GM13976 (cell line): ENCODE measurements at regions not wholly inside any gene's neighbourhood (a gene's known extent, or its start where the extent isn't known, plus 50 kb on each side); places are given as distances from the start of the nearest gene placed in this dataset.
"Not testable (repeated sequence)": the region's sequence is repeated elsewhere in the genome, so short reads cannot be mapped to it uniquely, and the experiment has no call there.

ENCODE experiments used
- DNase-seq: peaks from one replicate; pipeline ENCODE4 v3.0.0; 2012; ENCODE audit warnings: low spot score
- in situ Hi-C: fragments of 300-500 bp; cut with MboI; formaldehyde crosslinking; loops from one replicate; pipeline ENCODE4 v1.12.0; 2022; ENCODE audit warnings: low sequenced_read_pairs, mixed read lengths, inconsistent platforms; ENCODE audit not compliant: unreplicated experiment
- TF ChIP-seq, protein P1 (sequence below): IDR thresholded peaks from 2 replicates; pipeline ENCODE4 v1.5.1; 2012; ENCODE audit warnings: borderline replicate concordance, mild to moderate bottlenecking; ENCODE audit not compliant: insufficient read depth; ENCODE audit errors: extremely low read depth, missing control alignments, control extremely low read depth

DNA sequence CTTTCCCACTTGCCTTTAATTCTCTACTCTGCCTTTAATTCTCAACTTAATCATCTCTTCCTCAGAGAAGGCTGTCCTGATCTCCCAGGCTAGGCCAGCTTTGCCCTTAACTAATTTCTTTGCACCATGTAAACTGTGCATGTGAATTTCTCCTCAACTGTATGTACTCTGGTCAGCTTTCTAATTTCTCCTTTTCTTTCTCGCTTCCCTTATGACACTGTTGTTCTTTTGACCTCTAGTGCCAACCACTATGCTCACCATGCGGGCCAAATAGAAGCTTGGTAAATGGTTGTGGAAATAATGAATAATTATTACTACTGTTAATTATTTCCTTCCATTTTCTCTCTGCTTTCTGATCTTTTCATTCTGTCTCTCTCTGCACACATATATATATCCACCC, 269.0 kb upstream of the CRBN start:
- in situ Hi-C loops = no loop called here
- no peak for DNase-seq
- TF ChIP-seq, protein P1, sequence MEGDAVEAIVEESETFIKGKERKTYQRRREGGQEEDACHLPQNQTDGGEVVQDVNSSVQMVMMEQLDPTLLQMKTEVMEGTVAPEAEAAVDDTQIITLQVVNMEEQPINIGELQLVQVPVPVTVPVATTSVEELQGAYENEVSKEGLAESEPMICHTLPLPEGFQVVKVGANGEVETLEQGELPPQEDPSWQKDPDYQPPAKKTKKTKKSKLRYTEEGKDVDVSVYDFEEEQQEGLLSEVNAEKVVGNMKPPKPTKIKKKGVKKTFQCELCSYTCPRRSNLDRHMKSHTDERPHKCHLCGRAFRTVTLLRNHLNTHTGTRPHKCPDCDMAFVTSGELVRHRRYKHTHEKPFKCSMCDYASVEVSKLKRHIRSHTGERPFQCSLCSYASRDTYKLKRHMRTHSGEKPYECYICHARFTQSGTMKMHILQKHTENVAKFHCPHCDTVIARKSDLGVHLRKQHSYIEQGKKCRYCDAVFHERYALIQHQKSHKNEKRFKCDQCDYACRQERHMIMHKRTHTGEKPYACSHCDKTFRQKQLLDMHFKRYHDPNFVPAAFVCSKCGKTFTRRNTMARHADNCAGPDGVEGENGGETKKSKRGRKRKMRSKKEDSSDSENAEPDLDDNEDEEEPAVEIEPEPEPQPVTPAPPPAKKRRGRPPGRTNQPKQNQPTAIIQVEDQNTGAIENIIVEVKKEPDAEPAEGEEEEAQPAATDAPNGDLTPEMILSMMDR = no peak

DNA sequence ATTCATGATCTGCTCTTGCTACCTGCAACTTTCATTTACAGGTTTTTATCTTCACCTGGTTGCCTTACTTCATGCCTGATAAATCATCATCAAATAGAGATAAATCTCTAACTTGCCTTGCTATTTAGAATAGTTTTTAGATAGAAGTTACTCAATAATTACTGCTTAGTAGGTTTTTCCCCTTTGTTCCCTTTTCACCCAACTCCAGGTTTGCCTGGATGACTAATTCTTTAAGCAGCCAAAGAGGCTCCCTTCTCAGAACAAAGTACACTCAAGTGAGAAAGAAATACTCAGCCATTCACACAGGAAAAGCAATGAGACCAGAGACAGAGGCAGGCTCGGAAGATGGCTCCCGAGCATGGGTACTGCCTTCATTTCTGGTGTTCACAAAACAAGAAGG, 268.1 kb upstream of the CRBN start:
- no peak for DNase-seq
- in situ Hi-C loops = no loop called here
- TF ChIP-seq, protein P1 = no peak

DNA sequence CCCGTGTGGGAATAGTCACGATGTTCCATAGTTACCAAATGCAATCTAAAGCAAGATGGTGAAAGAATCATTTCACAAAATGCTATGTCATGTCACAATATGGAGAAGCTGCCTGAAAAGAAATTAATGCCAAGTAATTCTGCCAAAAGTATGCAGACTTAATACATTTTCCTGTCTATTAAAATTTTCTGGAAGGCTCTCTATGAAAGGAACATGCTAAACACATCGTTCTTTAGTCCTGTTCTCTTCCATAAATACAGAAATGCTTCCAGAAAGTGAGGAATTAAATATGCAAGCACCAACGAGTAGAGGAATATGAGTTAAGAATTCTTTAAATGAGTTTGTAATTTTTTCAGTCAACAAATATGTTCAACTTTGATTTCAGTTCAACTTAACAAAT, 266.8 kb upstream of the CRBN start:
- no peak for DNase-seq
- TF ChIP-seq, protein P1 = no peak
- in situ Hi-C loops = no loop called here

DNA sequence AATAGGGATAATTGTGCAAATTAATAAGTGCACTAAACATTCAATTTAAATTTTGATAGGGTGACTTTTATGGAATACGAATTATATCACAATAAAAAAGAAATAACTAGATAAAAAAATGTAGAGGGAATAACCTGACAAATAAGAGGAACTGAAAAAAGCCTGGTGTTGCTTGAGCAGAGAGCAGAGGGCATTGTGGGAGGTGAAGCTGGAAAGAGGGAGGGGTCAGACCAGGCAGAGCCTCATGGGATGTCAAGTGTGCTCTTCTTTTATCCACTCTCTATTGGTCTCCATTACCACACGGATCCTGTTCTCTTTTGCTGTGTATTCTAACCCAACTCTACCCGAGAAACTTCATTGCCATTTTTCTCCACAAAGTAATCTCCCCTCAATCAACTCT, 264.0 kb upstream of the CRBN start:
- TF ChIP-seq, protein P1 = no peak
- DNase-seq = no peak
- in situ Hi-C loops = no loop called here

DNA sequence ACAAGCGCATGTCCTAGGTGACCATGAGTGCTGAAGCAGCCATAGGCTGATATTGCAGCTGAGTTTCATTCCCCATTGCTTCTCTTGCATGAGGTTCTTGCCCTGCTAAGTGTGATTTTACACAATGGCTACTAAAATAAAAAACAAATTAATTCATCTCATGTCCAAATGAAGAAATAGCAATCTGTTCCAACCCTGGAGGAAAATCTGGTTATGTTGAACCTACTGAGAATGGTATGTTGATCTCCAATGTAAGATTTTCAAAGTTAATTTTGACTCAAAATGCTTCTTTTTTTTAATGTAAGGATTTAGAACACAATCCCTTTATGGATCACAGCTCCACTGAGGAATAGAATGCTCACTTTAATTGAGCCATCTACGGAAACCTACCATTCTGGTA, 254.2 kb upstream of the CRBN start:
- in situ Hi-C loops = no loop called here
- TF ChIP-seq, protein P1 = no peak
- no peak for DNase-seq

DNA sequence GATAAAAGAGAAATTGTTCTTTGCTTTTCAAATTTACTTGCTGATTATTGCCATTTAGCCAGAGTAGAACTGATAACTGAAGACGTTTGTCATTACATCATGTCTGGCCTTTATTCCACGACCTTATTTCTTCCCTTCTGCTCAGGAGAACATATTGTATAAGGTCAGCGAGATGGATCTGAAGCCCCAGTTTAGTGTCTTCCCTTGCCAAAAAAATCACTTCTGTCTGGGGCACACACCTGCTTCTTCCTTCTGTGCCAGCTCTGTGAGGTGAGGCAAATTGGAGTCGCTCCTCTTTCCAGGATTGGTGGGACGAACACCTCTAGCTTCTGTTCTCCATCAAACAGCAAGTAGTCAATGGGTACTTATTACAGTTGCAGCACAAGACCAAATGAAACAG, 250.3 kb upstream of the CRBN start:
- no peak for DNase-seq
- TF ChIP-seq, protein P1 = no peak
- in situ Hi-C loops = no loop called here

DNA sequence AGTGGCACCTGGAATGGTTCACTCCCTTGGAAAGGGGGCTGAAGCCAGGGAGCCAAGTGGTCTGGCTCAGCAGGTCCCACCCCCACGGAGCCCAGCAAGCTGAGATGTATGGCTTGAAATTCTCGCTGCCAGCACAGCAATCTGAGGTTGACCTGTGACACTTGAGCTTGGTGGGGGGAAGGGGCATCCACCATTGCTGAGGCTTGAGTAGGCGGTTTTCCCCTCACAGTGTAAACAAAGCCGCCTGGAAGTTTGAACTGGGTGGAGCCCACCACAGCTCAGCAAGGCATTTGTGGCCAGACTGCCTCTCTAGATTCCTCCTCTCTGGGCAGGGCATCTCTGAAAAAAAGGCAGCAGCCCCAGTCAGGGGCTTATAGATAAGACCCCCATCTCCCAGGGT, 228.2 kb upstream of the CRBN start:
- in situ Hi-C loops, DNase-seq: not testable (repeated sequence)
